SK-N-SH treated with all-trans-retinoic acid at 6 μM for 48 hours (cell line): ENCODE measurements at regions not wholly inside any gene's neighbourhood (a gene's known extent, or its start where the extent isn't known, plus 50 kb on each side); places are given as distances from the start of the nearest gene placed in this dataset.

Experiments
- BACH2 ChIP-seq: fragments of 250-450 bp; sonication (Bioruptor Pico); IDR thresholded peaks from 2 replicates; pipeline ENCODE4 v1.9.0; 2021; ENCODE audit warnings: mild to moderate bottlenecking, borderline replicate concordance
- CSDC2 ChIP-seq: fragments of 250-450 bp; sonication (Bioruptor Pico); IDR thresholded peaks from 2 replicates; pipeline ENCODE4 v1.5.0; 2020; ENCODE audit warnings: mild to moderate bottlenecking, moderate library complexity
- RARB ChIP-seq: fragments of 250-450 bp; sonication (Bioruptor Pico); IDR thresholded peaks from 2 replicates; pipeline ENCODE4 v1.8.0; 2021; ENCODE audit warnings: mild to moderate bottlenecking, moderate library complexity
- SNAI2 ChIP-seq: fragments of 250-450 bp; sonication (Bioruptor Pico); IDR thresholded peaks from 2 replicates; pipeline ENCODE4 v1.5.0; 2020; ENCODE audit warnings: mild to moderate bottlenecking, moderate library complexity
- ZNF565 ChIP-seq: fragments of 450-650 bp; formaldehyde crosslinking; conservative IDR thresholded peaks from 2 replicates; pipeline ENCODE4 v1.5.0; 2020; ENCODE audit warnings: low read depth, mild to moderate bottlenecking, moderate library complexity

GRCh38 chr18:60027397-60027796 lies 127.6 kb downstream of the PMAIP1 start:
- TF ChIP-seq RARB (no peak), CSDC2 (CRISPR knock-in tag) (no peak), BACH2 (CRISPR knock-in tag) (no peak), SNAI2 (CRISPR knock-in tag) (no peak), ZNF565 (CRISPR knock-in tag) (no peak)
